AG10803 (cell line): ENCODE measurements at regions not wholly inside any gene's neighbourhood (a gene's known extent, or its start where the extent isn't known, plus 50 kb on each side); places are given as distances from the start of the nearest gene placed in this dataset.
"Not testable (repeated sequence)": the region's sequence is repeated elsewhere in the genome, so short reads cannot be mapped to it uniquely, and the experiment has no call there.

Experiments
- DNase-seq: peaks from one replicate; pipeline ENCODE4 v3.0.0; 2010; ENCODE audit warnings: low read depth
- H3K4me3 ChIP-seq: 2 replicates; pipeline ENCODE4 v1.5.1; 2011; ENCODE audit warnings: mild to moderate bottlenecking, low read length, control low read depth
- CTCF ChIP-seq: conservative IDR thresholded peaks from 2 replicates; pipeline ENCODE4 v1.5.1; 2011; ENCODE audit warnings: mild to moderate bottlenecking, low read length, control low read depth, inconsistent platforms

- no peak for DNase-seq
- H3K4me3 ChIP-seq = no peak overlapping the region
- TF ChIP-seq CTCF = no peak
Measured at GRCh38 chr3:159502986-159503385, 485.6 kb upstream of the IL12A start.

GRCh38 chr3:159510988-159511387 is 477.6 kb upstream of the IL12A start:
- not testable (repeated sequence) for H3K4me3 ChIP-seq, DNase-seq

- DNase-seq = no peak
- H3K4me3 ChIP-seq = no peak overlapping the region
- no peak for TF ChIP-seq CTCF
Measured at GRCh38 chr3:159513444-159513843, 475.2 kb upstream of the IL12A start.

- TF ChIP-seq CTCF = no peak
- peak; percentile 12 for DNase-seq
- H3K4me3 ChIP-seq = no peak overlapping the region
Measured at GRCh38 chr3:159513867-159514380, 474.7 kb upstream of the IL12A start.

- no peak for TF ChIP-seq CTCF
- DNase-seq = no peak
- no peak overlapping the region for H3K4me3 ChIP-seq
Measured at GRCh38 chr3:159517105-159517504, 471.5 kb upstream of the IL12A start.

- no peak for DNase-seq
- H3K4me3 ChIP-seq = no peak overlapping the region
- no peak for TF ChIP-seq CTCF
Measured at GRCh38 chr3:159520638-159521037, 468.0 kb upstream of the IL12A start.

GRCh38 chr3:159522276-159522675 is 466.4 kb upstream of the IL12A start:
- no peak for TF ChIP-seq CTCF
- H3K4me3 ChIP-seq = no peak overlapping the region
- no peak for DNase-seq
